Right renal cortex interstitium (tissue), 3 donors: ENCODE measurements at regions not wholly inside any gene's neighbourhood (a gene's known extent, or its start where the extent isn't known, plus 50 kb on each side); places are given as distances from the start of the nearest gene placed in this dataset.

ENCODE experiments used
- DNase-seq, 3 donors: peaks; one replicate each; pipeline ENCODE4 v3.0.0-alpha.2; 2013; ENCODE audit warnings: low read depth in 3 of 3, low spot score in 2 of 3

DNA sequence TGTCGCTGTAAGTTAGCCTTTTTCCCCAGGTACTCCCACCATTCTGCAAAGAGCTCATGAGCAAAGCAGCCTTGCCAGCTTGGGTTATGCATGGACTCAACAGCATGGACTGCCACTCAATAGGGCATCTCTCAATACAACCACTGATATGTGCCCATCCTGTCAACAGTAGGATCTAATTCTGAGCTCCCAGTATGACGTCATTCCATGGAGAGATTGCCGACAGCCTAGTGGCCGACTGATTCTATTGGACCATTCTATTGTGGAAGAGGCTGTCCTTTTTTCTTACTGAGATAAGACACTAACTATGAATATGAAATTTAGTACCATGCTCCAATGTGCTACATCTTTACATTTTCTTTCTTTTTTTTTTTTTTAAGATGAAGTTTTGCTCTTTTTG, 2389.0 kb upstream of the AGA start:
- DNase-seq: no peak

DNA sequence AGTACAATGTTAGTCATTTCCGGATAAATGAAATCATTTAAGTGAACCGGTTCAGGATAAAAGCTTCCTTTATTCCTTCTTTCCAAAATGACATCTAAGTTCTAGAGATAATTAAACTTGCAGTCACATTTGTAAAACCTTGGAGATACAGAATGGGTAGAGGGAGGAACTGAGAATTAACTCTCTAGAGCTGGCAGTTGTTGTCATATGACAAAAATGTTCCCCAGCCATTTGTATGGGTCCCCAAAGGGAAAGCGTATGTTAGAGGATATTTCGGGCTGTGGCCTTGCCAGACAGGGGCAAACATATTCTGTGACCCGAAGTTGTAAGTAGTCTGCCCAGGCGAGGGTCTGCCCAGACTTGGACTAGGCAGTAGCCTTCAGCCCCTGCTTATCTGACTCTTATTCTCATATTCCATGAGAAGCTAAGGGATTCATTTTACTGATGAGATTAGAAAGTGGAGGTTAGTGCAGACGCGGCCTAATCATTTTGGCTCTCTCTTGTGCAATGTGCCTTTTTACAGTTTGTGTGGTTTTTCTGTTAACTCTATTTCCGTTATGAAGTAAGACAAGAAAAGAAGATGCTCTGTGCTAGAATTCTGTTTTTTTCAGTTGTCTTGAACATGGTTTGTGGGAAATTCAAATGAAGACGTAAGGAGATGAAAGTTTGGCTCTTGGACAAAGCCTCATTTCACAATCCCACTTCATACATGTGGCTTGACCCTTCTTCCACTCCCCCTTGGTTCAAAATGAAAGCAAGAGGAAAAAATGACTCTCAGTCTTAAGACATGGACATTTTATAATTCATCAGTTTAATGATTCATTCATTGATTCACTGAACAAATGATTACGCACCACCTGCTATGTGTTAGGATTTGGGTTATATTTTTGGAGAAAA, 2394.2 kb upstream of the AGA start:
- no peak for DNase-seq

DNA sequence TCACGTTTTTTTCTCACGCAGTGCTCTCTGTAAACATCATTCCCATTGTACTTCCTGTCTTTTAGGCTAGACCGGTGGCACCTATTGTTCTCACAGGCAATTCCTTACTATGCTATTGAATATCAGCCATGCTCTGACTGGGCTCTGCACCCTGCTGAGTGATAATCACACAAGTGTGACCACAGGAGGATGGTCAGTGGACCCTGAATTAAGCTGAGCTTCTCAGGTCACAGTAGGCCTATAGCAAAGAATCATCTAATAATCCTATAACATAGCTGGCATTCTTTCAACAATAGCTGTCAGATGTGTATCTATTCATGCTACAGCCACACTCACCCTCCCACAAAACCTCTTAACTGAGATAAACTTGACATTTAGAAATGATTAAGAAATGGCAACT, 2399.8 kb upstream of the TENM3 start:
- no peak for DNase-seq

DNA sequence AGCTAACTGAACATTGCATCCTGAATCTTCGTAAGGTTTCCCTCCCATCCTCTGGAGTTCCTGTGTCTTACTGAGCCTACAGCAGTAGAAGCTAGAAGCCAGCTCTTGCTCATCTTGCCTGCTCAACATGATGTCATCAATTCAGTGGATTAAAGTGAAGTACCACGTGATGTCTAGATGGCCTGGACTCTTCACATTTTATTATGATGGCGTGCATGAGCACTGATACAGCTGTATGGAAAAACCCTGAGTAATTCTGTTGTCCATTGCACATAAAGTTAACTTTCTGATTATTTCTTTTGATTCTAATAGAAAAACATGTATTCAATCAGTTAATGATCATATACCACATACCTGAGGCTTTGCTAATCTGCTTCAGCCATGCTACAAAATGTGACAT, 2387.7 kb upstream of the TENM3 start:
- no peak for DNase-seq

DNA sequence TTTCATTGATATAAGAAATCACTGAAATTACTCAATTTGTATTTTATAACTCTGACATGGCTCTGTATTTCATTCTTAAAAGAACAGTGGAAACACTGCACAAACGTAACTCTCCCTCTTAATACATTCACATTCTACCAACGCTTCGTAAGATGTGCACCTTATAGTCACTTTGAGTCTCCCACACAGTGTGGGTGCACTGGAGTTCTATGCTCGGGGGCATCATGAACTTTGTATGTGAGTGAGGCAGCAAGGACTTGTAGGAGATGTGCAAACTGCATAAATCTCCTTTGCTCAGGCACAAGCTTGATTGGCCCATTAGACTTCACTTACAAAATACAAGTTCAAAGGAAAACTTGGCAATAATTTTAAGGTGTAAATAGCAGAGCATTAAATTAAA, 2385.0 kb upstream of the TENM3 start:
- DNase-seq: no peak

DNA sequence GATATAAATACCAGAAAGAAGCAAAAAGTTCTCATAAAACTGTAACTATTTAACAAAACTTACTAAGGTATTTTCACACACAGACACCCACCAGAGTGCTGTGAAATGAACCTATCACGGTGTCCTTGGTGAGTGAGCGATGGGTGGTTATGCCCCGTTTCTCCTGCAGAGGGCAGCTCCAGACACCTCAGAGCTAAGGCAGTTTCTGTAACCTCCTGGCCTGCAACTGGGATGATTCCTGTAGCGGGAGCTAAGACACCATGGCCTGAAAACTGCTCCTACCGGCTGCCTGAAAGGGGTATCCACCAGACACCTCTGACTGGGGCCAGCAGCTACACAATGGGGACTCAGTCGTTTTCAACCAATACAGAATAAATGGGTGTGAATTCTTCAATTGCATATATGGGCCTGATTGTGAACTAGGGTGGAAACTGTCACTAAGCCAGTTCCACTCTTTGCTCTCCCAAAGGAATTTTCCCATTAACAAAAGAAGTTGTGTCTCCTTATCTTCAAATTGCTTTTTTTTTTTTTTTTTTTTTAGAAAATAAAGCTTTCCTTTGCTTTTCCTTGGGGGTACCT, 2375.8 kb upstream of the TENM3 start:
- DNase-seq: peak; percentile 20 to 38 (median 21)

DNA sequence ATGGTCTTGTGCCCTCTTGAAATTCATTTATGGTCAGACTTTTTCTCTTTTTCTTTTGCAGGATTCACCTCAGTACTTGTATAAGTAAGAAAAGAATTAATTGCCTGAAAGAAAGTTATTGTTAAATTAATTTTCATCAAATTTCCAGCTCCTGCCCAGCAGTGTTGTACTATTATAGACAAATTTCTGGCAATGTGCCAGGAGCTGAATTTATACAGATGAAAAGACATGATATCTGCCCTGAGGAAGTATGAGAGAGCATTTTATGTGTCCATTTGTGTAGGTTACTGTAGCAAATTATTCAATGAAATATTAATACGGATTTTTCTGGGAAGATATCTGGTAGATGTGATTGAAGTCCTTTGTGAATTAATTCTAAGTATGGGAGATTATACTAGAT, 2371.5 kb upstream of the TENM3 start:
- DNase-seq: no peak

DNA sequence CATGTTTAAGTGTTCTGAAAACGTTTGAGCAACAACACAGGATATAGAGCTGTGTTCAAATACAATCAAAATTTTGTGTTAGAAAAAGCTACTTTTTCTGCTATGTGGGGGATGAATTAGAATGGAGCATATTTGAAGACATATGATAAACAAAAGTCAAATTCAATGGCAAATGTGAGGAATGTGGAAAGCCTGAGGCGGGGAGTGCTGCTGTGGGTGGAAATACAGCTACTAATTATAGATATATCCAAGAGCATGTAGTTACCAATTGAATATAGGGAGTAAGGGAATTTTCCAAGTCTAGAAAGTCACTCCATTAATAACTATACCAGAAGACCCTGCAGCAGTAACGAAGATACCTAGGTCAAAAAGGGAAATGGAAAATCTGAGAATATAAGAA, 2370.4 kb upstream of the TENM3 start:
- DNase-seq: no peak

DNA sequence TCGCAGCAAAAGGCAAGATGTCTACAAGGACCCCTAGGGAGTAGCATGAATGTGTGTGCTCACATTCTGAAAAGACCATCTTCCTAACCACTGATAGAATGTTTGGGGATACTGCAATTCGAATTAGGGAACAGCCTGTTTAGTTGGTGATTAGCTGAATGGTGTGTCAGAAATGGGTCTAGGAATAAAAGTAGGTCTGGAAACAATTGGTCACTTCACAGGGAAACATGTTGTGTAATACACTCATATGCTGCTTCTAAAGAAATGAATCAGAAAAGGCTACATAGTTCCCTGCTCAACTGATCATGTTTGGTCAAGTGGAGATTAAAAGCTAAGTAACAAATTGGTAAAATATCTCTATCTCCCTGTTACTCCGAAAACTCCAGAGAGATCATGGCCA, 2362.4 kb upstream of the TENM3 start:
- DNase-seq: no peak

DNA sequence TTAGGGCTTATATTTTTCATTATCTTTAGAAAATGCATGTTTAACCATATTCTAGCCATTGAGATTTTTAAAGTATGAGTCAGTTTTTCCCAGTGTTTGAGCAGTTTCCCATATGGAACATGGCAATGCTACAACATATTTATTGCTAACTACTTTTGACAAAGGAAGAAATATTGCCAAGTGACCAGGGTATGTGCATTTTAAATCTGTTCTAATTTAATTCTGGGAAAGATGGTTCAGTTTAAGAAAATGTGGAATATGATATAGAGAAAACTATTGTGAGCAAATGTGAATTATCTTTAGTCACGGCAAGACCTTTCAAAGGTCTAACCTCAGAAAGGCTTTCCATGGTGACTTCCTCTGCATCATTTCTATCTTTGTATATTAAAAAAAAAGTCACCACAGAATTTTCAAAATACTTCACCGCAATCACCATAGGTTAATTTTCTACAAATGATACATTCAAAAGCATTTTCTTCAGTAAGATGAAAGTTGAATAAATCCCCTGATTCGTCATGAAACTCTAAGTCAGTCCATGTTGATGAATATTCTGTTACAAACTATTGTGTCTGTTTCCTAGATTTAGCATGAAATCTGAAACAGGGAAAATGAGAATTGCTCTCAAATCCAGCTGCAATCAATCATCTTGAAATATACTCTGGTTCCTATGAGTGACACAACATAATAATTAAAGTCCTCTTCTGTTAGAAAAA, 2349.0 kb upstream of the TENM3 start:
- DNase-seq: no peak

DNA sequence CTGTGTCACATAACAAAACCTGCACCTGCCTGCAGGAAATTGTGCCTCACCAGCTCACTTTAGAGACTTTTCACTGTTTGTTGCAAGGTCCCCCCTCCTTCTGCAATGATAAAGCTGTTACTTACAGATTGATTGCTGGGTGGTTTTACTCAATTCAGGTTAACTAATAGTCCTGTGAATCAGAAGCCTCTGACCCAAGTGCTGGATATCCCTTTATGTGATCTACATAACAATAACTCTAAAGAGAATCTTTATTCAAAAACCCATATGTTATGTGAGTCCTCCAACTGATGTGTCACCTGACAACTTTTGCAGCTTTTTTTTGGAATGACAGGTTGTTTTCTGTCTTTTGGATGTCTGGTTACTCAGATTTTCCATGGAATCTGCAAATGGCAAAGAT, 2323.6 kb upstream of the TENM3 start:
- no peak for DNase-seq

DNA sequence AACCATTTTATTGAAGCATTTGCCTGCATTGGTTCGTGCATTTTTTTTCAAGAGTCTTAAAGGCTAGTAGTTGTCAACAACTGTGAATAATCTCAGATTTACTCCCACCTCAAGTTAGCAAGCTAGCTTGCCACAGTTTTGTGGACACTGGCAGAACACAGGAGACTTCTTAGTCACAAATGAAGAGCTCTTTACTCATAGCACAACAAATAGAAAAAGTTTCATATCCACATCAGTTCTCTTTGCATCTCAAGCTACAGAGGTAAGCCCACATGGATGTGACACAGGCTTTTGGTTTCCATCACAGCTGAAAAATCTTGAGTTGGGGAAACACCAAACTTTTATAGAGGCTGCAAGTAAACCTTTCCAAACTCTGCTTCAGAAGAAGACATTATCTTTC, 2315.7 kb upstream of the TENM3 start:
- DNase-seq: no peak

DNA sequence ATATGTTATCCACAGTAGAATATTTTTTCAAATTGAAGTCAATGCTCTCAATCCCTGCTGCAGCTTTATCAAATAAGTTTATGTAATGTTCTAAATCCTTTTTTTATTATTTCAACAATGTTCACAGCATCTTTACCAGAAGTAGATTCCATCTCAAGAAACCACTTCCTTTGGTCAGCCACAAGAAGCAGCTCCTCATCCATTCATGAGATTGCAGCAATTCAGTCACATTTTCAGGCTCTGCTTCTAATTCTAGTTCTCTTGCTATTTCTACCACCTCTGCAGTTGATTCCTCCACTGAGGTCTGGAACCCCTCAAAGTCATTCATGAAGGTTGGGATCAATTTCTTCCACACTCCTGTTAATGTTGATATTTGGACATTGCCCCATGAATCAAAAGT, 2301.3 kb upstream of the TENM3 start:
- no peak for DNase-seq

DNA sequence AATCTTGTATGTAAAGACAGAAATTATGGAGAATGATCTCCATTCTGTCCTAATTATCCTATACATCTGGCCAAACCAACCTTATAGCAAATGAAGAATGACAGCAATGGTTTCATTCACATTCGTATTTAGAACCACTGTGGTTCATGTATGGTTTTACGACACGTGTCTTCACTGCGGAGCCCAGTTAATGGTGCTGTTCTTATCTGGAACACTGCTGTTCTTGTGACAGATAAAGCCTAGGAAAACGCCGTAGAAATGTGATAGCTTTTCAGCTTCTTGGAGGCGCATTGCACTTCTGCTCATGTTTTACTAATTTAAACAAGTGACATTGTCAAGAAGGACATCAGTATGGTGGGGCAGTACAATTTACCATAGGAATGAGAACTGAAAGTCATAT, 2266.4 kb upstream of the TENM3 start:
- no peak for DNase-seq

DNA sequence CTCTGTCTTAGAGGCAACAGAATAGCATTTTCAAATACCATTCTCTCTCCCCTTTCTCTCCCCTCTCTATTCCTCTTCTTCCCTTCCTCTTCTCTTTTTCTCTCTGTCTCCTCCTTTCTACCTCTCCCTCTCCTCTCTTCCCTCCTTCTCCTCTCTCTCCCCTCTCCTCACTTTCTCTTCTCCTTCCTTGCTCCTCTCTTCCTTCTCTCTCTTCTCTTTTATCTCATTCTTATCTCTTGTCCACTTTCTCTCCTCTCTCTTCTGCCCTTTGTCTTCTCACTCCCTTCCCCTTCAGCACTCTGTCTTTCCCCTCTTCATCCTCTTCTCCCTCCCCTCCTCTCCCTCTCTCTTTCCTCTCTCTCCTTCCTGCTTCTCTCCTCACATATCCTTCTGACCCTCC, 2265.8 kb upstream of the TENM3 start:
- no peak for DNase-seq

DNA sequence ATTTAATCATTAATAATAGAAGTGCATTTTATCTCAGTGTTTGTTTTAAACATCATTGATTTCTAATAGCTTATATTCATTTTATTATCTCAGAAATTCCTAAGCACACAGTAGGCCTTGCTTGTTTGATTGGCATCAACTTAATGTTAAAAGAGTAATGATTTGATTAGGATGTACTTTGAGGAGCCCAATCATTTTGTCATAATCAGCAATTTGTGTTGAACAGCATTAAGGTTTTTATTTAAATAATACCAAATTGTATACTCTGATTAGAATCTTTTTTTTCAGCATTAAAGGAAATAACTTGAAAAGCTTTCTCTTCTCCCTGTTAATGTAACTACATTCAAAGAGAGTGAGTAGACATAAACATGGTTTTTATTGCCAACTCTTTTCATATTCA, 2262.0 kb upstream of the TENM3 start:
- DNase-seq: no peak

DNA sequence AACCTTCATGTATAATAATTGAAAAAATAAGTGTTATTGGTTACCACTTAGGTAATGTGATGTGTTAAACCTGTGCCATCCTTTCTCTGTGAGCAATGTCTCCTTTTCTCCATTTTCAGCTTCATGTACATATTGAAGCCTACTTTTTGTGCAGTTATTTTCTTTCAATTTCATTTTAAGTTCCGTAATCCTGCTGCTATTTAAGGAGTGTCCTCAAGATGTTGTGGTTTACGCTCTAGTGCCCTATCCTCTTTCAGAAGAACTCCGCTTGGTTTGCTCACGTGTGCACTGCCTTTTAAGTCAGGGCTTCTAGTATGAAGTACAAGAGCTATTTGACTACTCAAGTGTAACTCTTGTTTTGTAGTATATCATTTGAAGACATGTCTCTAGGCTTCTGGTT, 2253.2 kb upstream of the TENM3 start:
- DNase-seq: peak; percentile 3 to 19 (median 17)

DNA sequence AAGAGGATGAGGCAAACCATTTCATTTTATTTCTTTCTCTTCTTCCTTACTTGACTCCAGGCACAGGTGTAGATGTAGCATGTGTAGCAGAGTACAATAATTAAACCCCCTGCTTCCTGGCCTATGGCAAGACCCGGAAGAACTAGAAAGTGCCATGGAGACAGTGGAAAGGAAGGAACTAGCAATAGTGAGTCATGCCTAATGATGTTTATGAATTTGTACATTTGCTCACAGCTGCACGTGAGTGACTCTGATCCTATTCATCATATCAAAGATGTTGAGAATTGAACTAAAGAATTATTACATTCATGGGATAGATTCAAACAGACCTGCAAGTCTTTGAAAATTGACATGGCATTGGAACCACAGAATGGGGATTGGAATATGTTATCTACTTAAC, 2233.9 kb upstream of the TENM3 start:
- DNase-seq: no peak

DNA sequence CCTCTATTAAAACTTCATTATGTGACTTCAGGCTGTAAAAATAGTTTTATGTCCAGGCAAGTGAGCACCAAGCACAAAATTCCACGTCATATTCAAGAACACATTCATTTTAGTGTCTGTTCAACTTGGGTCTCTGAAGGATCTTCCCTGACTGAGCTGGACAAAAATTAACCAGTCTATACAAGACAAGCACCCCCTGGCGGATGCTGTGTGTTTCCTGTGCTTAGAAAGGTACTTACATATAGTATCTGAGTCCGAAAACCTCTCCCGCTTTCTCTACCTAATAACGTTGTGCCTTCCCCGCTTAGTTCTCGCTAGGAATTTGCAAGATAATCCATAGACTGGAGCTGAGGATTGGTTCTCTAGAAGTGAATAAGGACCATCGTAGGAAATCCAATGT, 2214.5 kb upstream of the TENM3 start:
- DNase-seq: peak in 1 of 3 donors; percentile 23

DNA sequence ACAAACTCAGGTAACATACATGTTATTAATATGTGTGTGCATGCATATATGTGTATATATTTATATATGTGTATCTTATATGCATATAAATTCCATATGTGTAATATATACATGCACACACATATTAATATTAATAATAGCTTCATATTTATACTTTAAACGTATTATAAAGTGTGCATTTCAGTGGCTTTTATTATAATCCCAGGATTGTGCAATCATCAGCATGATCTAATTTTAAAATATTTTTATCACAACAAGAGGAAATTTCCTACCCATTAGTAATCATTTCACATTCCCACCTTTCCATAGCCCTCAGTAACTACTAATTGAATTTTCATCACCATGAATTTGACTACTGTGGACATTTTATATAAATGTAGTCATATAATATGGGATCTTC, 2211.9 kb upstream of the TENM3 start:
- no peak for DNase-seq

DNA sequence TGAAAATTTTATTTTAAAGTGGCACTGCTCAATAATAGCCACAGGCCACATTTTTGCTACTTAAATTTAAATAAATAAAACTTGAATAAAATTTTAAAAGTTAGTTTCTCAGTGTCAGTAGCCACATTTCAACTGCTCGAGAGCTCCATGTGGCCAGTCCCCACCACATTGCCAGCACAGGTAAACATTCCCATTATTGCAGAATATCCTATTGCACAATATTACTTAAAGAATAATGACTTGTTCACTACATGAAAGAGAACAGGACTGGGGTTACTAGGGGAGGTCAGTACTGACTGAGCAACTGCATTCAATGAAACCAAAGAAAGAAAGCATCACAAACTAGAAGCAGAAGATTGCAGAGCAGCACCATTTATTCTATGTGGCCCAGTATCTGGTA, 2201.6 kb upstream of the TENM3 start:
- DNase-seq: no peak

DNA sequence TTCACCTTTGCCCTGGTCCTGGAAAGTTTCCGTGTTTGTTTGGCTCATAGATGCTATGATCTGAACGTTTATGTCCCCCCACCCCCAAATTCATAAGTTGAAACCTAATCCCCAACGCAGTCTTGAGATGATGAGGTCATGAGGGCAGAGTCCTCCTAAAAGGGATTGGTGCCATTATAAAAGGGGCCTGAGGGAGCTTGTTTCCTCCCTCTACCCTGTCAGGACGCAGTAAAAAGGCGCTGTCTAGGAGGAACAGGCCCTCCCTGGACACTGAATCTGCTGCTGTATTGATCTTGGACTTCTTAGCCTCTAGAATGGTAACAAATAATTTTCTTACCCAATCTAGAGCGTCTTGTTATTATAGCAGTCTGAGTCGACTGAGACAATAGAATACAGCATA, 2190.6 kb upstream of the TENM3 start:
- DNase-seq: no peak
